B cell (primary cell): ENCODE measurements at regions not wholly inside any gene's neighbourhood (a gene's known extent, or its start where the extent isn't known, plus 50 kb on each side); places are given as distances from the start of the nearest gene placed in this dataset.

Experiments used
- CTCF ChIP-seq: fragments of 200-600 bp; IDR thresholded peaks from one replicate; pipeline ENCODE4 v1.8.0; 2022; ENCODE audit warnings: antibody characterized with exemption, mild to moderate bottlenecking
- EZH2 ChIP-seq: IDR thresholded peaks from 2 replicates; pipeline ENCODE4 v1.6.1; 2012; ENCODE audit warnings: borderline replicate concordance, low read depth, mild to moderate bottlenecking, moderate library complexity, low read length; ENCODE audit not compliant: insufficient read depth, poor library complexity, severe bottlenecking

DNA sequence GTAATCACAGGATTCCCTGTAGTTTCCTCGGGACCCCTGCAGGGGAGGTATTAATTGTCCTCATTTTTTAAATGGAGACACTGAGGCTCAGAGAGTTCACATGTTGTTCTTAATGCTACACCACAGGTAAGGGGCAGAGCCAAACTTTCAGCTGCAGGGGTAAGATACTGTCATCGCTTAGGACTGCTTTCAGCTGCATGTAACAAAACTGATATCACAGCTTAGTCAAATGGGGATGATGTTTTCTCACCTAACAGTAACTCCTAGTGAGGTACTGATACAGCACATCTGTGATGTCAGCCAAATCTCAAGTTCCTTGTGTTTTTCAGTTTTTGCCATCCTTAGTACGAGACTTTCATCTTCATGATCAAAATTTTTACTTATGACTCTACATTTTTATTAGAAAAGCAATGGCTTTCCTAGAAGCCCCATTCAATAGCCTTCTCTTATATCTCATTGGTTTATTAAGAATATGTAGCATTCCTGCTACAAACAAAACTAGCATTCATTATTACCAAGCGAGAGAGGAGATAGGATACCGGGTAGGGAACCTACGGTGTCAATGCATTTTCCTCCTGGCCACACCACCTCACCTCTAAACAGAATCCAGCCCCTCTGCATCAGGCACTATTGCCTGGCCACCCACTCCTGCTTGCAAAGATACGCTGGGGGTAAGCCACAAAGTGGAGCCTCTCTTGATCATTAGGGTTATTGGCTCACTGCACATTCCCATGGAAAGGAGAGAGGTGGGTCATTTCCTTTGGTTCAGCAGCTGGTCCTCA lies 557.5 kb downstream of the CD83 start:
- TF ChIP-seq CTCF (no peak), EZH2 (no peak)
